Muscle of arm (tissue), 1 donor: ENCODE measurements at regions not wholly inside any gene's neighbourhood (a gene's known extent, or its start where the extent isn't known, plus 50 kb on each side); places are given as distances from the start of the nearest gene placed in this dataset.
"Not testable (repeated sequence)": the region's sequence is repeated elsewhere in the genome, so short reads cannot be mapped to it uniquely, and the experiment has no call there.

ENCODE experiments used
- DNase-seq: peaks from one replicate; pipeline ENCODE4 v3.0.0-alpha.2; 2013

DNA sequence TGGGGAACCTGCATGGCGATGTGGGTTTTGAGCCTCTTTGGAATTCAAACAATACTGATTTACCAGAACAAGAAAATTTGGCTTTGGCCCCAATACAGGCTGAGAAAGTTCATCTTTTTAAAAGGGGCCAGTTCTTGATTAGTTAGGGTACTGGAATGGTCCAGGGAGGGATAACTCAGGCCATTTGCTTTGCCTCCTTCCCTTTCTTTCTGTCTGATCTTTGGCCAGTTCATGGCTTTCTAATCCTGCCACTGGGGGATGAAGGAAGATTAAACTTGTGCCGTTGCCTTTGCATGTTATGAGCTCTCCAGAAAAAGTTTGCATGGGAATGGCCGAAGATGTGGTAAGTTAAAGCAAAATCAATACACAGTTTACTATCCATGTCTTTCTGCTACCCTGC, 78.4 kb downstream of the ADAMTS15 start:
- DNase-seq, result no peak

DNA sequence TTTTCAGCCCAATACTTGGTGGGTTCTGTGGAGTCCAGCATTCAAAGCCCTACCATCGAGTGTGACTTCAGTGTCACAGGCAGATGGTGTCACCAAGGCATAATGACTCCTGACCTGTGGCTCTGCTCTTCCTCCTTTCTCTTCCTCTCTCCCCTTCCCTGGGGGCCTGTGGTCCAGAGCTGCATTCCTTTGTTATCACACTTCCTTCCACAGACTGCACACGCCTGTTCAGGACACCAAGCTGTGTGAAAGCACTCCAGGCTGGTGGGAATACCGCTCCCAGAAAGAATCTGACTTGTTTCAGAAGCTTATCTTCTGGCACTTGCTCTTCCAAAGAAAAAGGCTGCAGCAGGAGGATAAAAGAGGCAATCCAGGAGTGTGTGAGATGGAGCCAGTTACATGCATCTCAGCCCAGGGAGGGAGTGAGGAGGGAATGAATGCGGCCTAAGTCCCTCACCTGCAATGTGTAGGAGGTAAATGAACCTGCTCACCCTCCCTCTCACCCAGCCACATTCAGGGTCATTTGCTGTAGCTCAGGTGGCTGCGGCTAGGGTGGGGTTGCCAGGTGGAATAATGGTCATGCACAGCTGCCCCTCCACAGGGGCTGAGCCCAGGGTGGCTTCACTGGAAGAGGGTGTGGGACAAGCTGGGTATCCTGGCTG, 79.3 kb downstream of the ADAMTS15 start:
- no peak for DNase-seq

DNA sequence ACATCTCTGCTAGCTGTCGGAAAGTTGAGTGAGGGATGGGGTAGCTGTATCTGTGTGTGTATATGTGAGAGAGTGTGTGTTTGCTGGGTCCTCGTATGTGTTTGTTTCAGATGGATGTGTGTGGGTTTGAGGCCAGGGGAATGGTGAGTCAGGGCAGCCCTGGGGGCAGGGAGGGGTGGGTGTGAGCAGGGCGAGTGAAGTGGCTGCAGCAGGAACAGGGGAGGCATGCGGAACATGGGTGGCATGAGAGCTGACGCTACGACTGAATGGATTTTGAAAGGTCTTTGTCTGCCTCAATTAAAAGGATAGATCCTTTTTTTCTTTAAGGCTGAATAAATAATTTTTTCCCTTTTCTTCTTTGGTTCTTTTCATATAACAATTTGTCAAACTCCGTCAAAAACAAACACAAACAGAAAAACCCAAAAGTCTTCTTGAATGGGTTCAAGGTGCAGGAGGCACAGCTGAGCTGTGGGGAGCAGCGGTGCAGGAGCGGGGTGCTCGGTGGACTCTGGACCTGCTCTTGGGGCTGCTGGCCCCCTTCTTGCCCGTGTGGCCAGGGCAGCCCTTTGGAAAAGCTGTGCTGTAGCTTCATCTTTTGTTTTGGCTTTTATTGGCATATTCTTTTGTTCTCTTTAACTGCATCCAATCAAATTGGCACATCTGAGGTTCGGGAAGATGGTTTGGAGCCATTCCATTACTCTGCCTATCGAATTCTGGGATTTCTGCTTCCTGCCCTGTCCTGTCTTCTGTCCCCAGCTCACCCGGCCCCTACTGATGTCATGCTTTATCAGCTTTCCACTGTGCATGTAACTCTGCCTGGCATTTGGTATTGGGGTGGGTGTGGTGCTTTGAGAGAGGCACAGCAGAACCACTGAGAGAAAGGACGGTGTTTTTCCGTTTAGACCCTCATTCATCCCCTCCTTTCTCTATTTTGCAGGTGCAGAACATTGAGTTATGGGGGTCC, 80.1 kb downstream of the ADAMTS15 start:
- no peak for DNase-seq

DNA sequence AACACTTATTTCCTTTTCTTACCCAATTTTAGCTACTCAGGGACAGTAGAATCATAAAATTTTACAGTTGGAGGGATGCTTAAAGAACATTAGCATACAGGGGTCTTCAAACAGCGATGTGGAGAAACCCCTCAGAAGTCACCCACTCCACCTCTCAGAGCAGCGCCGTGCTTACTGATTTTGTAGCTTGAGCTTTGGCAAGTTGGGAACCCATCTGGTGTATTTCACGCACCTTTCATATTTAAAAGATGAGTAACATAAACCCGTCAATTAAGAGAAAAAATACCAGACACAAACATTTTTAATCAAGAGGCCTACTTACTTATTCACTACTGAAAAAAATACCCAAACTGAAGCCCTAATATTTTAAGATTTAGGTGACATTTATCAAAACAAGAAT, 80.9 kb downstream of the ADAMTS15 start:
- no peak for DNase-seq

DNA sequence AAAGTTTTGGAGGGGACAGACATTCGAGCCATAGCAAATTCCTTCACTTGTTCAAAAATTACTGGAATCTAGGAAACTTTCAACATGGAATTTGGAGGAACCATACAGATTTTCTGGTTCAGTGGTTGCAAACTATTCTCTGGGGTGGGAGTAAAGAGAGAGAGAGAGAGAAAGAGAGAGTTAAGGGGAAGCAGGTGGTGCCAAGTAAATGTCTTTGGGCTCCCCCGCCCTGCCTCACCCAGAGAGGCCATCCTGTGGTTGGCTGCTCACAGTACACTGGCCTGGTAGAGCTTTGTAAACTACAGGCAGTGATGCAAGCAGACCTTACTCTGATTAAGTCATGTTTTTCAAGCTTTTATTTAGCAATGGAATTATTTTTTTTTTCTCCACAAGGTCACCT, 82.6 kb downstream of the ADAMTS15 start:
- DNase-seq, result no peak

DNA sequence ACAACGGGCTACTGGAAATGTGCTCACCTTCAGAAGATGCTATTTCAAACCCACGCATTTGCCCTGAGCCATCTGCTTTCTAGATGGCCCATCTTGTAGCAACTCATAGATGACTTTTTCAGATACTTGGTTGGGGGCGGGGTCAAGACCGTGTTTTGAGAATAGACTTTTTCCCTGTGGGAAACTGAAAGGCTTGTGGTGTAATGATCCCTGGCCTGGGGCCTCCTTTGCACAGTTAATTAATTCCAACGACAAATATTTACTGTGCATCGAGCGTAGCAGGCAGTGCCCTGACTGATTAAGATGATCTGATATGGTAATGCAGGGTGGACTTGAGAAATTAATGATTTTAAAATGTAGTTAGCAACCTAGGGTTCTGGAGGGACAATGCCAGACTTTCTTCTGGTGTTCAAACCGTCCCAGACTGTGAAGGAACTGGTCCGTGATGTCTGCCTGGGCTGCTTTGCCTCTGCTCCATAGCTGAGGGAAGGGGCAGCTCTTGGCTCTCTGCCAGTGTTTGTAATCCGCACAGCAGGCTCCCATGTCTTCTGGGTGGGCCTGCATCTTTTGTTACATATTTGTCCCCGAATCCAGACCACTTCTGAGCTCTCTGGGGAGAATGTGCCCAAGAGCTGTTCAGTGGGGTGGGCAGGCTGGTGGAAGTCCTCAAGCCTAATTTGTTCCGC, 84.8 kb downstream of the ADAMTS15 start:
- DNase-seq, result no peak

DNA sequence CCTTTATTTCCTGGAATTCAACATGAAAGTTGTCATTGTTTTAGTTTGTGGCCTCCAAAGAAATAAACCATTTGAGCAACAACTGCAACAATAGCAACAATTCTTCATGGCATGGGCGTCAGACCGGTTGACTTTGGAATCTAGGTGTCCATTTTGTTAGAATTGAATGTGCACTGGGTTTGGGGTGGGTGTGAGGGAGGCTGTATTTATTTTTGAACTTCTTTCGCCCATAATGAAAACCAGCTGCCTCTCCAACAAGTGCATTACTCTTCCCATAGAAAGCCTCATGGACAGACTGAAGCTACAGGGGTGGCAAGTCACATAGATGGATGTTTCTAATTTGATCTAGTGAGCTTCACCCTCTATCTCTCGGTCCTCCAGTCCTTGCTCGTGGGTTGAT, 85.4 kb downstream of the ADAMTS15 start:
- DNase-seq, result no peak

DNA sequence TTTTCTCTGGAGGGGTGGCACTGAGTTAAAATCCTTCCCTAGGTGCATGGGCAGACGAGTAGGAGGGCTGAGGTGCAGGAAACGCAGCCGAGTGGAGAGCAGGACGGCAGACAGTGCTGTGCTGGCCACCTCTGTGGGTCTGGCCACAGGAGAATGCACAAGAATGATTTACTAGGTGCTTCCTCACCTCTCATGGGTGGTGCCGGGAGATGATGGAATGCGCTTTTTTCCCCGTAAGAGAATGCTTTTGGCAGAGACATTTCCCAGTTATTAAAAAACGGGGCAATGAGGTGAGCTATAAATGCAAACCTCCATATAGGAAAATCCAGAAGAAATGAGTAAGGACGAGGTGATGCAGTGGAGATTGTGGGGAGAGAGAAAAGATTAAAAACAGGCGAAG, 86.1 kb downstream of the ADAMTS15 start:
- no peak for DNase-seq

DNA sequence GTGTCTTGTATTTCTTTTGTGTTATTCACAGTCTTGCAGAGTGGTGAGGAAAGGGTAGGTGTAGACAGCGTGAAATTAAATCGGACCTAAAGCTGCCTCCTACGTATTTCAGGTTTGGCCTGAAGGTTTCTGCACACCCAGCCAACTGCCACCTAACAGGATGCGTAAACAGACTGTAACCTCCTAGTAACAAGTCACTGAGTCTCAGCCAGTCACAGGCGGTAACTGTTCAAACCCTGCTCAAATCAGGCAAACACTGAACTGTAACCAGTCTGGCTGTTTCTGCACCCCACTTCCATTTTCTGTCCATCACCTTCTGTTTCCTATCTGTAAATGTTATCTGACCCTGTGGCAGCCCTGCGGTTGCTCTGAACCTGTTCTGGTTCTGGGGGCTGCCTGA, 87.1 kb downstream of the ADAMTS15 start:
- DNase-seq, result no peak

DNA sequence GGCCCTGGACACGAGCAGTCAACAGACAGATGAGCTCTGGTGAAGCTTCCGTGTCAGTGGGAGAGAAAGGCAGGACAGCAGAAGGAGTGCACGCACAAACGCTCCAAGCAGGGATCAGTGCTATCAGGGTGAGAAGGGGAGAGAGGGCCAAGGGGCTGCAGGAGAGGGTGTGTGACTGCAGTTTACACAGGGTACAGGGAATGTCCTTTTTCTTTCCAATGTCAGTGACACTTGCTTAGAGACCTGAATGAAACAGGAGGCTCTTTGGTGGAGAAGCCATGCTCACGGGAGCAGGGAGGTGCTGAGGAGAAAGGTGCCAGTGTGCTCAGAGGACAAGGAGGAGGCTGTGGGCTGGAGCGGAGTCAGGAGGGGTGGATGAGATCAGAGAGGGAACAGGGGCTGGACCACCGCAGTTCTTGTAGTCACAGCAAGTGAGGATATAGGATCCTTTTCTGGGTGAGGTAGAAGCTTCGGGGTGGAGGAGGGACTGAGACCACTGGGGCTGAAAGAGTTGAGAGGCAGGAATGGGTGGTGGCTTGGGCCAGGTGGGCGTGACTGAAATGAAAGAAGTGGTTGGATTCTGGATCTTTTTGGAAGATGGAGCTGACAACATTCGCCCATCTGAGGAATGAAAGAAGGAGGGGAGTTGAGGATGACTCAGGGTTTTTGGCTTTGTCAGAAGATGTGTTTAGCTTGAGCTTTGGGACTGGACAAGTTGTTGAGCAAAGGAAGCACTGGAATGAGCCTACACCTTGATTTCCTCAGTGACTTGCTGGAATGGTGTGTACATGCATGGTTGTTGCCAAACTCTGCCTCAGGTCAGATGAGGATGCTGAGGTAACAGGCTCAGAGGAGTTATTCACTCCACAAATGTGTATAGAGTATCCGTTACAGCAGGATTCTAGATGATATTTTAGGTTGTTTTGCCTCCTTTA, 87.9 kb downstream of the ADAMTS15 start:
- DNase-seq, result no peak

DNA sequence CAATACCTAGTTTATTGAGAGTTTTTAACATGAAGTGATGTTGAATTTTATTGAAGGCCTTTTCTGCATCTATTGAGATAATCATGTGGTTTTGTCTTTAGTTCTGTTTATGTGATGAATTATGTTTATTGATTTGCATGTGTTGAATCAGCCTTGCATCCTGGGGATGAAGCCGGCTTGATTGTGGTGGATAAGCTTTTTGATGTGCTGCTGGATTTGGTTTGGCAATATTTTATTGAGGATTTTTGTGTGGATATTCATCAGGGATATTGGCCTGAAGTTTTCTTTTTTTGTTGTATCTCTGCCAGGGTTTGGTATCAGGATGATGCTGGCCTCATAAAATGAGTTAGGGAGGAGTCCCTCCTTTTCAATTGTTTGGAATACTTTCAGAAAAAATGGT, 91.2 kb downstream of the ADAMTS15 start:
- not testable (repeated sequence) for DNase-seq

DNA sequence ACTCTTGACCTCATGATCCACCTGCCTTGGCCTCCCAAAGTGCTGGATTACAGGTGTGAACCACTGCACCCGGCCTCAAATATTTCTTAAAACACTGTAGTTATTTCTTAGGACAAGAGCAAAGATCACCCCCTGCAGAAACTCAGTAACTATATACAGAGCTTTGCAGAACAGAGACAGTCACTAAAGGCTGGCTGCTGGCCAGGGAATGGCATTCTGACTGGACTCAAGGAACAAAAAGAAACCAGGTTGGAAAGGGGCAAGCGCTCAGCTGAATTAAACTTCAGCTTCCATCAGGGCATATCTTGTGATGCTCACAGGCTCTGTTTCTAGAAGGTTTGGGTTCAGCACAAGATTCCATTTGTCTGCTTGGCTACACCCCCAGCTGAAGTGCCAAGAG, 95.8 kb downstream of the ADAMTS15 start:
- no peak for DNase-seq

DNA sequence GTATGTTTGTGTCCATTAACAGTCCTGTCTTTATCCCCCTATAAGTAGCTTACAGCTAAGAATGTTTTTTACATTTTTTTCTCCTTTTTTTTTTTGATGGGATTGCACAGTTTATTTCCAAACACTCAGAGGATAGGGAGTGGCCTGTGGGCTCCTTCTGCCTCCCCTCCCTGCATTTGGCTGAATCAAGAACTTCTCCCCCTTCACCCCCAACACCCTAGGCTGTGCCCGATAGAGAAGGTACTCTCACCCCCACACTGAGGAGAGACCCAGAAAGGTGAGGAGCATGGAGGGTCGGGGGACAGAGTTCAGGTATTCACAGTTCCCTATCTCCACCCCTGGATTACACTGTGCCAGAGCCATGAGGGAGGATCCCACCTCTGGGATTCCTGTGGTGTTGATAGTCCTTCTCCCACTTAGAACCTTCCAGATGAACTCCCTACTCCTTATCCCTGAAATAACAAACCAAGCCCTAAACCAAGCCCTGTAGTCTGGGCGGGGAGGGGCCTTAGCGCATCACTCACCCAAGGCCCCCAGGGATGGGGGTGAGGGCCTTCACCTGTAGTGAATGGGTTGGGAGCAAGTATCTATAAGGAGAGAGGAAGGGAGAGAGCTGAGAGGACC, 97.1 kb downstream of the ADAMTS15 start:
- DNase-seq, result no peak

DNA sequence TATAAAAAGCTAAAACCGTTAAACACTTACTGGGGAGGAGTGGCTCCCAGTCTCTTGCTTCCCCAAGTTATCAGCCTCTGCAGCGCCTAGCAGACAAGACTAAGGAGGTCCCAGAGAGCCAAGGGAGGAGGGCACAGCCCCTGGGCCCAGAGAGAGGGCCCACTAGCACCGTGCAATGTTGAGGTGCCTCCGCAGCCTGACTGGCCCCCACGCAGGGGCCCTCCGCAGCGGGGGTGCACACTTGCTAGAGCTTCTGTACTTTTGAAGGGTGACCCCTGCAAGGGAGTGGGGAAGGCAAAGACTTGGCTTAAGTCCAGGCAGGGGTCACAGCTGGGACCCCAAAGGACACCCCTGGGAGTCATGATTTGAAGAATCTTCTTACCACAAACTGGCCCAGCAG, 98.0 kb downstream of the ADAMTS15 start:
- no peak for DNase-seq

DNA sequence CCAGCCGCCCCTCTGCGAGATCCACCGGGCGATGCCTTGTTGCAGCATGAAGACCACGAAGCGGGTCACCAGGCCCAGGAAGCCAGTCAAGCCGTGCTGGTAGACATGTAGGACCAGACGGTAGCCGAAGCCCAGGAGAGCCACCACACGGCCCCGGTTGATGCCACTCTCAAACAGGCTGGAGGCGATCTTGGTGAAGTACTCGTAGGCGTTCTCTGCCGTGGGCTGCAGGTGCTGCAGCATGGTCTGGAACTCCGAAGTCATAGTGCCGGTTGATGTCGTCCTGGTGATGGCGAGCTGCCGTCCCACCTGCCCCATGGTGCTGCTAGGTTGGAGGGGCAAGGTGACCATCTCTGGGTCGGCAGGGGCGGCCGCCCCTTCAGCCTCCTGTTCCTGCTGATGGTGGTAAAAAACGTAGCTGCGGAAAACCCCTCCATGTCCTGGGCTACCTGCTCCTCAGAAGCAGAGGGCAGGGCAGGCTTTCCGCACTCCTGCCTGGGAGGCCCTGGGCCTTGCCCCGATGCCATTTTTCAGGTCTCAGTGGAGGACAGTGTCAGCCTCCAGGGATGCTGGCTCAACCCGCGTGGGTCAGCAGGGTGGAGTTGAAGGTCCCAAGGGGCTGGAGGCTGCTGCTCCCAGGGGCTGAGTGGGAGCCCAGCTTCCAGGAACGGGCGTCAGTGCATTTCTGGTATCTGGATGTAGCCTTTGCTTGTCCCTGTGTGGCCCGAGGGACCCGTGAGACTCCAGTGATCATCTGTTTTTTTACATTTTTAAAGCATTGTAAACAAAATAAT, 98.7 kb downstream of the ADAMTS15 start:
- no peak for DNase-seq

DNA sequence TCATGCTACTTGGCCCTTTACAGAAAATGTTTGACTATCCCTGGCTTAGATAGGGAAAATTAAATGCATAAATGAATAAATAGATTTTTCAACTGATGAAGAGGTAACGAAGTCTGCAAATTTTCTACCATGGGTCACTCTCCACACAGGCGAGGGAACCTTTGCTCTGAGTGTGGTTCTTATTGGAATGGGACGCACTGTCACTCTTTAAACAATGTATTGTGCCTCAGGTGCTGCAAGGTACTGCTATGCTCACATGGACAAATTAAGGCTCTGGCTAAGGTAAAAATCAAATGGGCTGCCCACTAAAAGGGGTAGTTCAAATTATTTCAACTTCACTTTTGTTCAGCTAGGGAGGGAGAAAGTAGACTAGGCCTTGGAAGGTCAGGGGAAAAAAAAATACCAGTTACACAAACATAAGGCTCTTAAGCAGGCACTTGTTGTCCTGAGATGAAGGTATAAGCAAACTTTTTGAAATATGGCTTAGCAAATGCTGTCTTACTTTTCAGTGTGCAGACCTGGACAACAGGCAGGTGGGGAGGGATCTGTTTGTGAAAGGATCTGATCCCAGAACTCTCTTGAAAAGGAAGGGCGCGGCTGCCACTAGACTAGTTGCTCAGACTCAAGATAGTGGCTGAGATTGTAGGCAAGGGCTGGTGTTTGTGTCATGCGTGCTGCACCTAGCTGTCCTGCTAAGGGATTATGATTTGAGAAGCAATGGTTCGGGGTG, 99.5 kb downstream of the ADAMTS15 start:
- DNase-seq, result no peak

DNA sequence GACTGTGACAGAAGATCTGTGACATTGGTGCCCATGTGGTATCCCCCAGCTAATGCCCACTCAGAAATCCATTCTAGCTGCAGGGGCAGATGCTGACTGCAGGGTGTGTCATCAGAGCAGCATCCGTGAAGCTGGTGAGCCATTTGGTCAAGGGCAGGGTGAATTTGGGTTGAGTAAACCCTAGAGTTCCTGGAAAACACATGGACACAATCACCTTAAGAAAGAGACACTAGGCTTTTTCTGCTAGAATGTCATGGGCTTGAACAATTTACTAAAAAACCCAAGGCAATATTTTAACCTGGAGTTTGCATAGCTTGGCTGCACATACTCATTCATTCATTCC, 100.0 kb downstream of the ADAMTS15 start:
- no peak for DNase-seq

DNA sequence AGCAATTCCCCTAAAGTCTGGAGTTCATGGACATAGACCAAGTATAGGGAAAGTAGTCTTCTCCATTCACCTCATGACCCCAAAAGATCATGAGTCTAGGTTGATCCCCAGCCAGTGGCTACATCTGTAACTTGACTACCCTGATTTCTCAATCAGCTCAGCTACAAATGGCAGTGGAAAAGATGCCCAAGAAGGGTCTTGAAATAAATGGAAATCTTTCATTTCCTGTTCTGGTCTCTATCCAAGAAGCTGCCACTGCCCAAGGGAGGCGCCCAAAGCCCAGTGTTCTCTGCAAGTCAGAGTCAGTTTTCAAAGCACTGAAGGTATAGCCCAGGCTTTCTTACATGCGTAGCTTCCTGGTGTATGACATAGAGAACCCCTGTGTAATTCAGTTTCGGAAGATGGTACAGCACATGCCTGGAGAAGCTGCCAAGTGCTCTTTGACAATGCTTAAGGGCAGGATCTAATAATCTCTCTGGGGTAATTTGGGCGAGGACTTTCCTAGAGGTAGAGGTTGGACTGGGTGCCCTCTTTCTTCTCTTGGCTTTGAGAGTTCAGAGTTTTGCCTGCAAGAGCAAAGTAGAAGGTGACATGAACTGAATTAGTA, 101.1 kb downstream of the ADAMTS15 start:
- no peak for DNase-seq

DNA sequence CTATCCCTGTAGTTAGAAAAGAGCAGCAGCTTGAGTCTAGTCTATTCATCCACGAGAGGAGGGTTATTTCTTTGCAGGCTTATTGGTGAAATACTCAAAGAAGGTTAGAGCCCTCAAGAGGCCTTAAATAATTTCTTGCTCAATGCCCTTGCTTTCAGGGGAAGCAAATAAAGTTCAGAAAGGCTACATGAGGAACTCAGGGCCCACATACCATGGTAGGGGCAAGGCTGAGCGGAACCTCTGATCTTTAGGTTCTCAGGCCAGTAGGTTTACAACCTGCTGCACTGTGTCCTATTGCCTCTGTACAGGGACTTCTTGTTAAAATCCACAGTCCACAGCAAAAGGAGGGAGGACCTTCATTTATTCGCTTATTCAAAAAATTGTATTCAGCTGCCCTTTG, 101.7 kb downstream of the ADAMTS15 start:
- no peak for DNase-seq
